Stimulated activated CD4-positive, alpha-beta T cell treated with anti-CD3 and anti-CD28 coated beads, Interleukin-4, amount 100 ng/mL, for 48 hours (primary cell): ENCODE measurements at regions not wholly inside any gene's neighbourhood (a gene's known extent, or its start where the extent isn't known, plus 50 kb on each side); places are given as distances from the start of the nearest gene placed in this dataset.

Source experiments
- DNase-seq, 2 donors: peaks; one replicate each; pipeline ENCODE4 v3.0.0-alpha.2; 2020; ENCODE audit warnings: low read depth in 2 of 2

- no peak for DNase-seq
Measured at GRCh38 chr13:30031488-30031887, 181.1 kb upstream of the UBL3 start.

- DNase-seq, result no peak
Measured at GRCh38 chr13:30030141-30030750, 179.8 kb upstream of the UBL3 start.

GRCh38 chr13:30027569-30028455, 177.4 kb upstream of the UBL3 start:
- DNase-seq, result no peak

- DNase-seq, result no peak
Measured at GRCh38 chr13:30026909-30027308, 176.5 kb upstream of the UBL3 start.

GRCh38 chr13:30026093-30026492, 175.7 kb upstream of the UBL3 start:
- no peak for DNase-seq

- DNase-seq, result no peak
Measured at GRCh38 chr13:30025351-30025750, 174.9 kb upstream of the UBL3 start.

- DNase-seq, result no peak
Measured at GRCh38 chr13:30024125-30024865, 173.9 kb upstream of the UBL3 start.

- DNase-seq, result no peak
Measured at GRCh38 chr13:30023196-30023895, 172.9 kb upstream of the UBL3 start.

- no peak for DNase-seq
Measured at GRCh38 chr13:30022796-30023195, 172.4 kb upstream of the UBL3 start.

GRCh38 chr13:30022256-30022655, 171.8 kb upstream of the UBL3 start:
- DNase-seq, result no peak

GRCh38 chr13:30021611-30022010, 171.2 kb upstream of the UBL3 start:
- no peak for DNase-seq

GRCh38 chr13:30020726-30021312, 170.4 kb upstream of the UBL3 start:
- no peak for DNase-seq

- no peak for DNase-seq
Measured at GRCh38 chr13:30019648-30020626, 169.5 kb upstream of the UBL3 start.

- DNase-seq, result no peak
Measured at GRCh38 chr13:30017880-30018279, 167.5 kb upstream of the UBL3 start.

GRCh38 chr13:30016398-30016797, 166.0 kb upstream of the UBL3 start:
- DNase-seq, result no peak

- no peak for DNase-seq
Measured at GRCh38 chr13:30009411-30009810, 159.0 kb upstream of the UBL3 start.

GRCh38 chr13:30006246-30006645, 155.8 kb upstream of the UBL3 start:
- no peak for DNase-seq

GRCh38 chr13:30004204-30004603, 153.8 kb upstream of the UBL3 start:
- no peak for DNase-seq

GRCh38 chr13:30002577-30002976, 152.2 kb upstream of the UBL3 start:
- peak in 1 of 2 donors; percentile 1 for DNase-seq

GRCh38 chr13:30000370-30000765, 150.0 kb upstream of the UBL3 start:
- no peak for DNase-seq
